WTC11 (cell line): ENCODE measurements at regions not wholly inside any gene's neighbourhood (a gene's known extent, or its start where the extent isn't known, plus 50 kb on each side); places are given as distances from the start of the nearest gene placed in this dataset.

Source experiments
- ATAC-seq: fragments of 200-7000 bp; cut with Tn5 transposase; 2 replicates; pipeline ENCODE4 v1.10.0; 2021; ENCODE audit warnings: mild to moderate bottlenecking, moderate library complexity
- CTCF ChIA-PET: fragments of 300-600 bp; sonication (Branson Sonifier 250); formaldehyde crosslinking; loops from one replicate; lab custom pipeline; 2021; ENCODE audit warnings: antibody characterized with exemption; lab: Charles Lee
- POLR2A ChIA-PET: fragments of 350-600 bp; sonication (Branson Sonifier 250); formaldehyde crosslinking; loops from one replicate; lab custom pipeline; 2021; ENCODE audit warnings: antibody characterized with exemption; lab: Charles Lee
- DNase-seq: peaks from one replicate; pipeline ENCODE4 v3.0.0; 2021; ENCODE audit warnings: low spot score
- H3K27ac Mint-ChIP-seq: 2 replicates; pipeline ENCODE4 v1.8.0; 2021; ENCODE audit warnings: mixed read lengths
- H3K27me3 Mint-ChIP-seq: 2 replicates; pipeline ENCODE4 v1.8.0; 2021; ENCODE audit warnings: low read depth, mild to moderate bottlenecking, moderate library complexity, mixed read lengths
- H3K36me3 Mint-ChIP-seq: 2 replicates; pipeline ENCODE4 v1.8.0; 2021; ENCODE audit warnings: mixed read lengths
- H3K4me1 Mint-ChIP-seq: 2 replicates; pipeline ENCODE4 v1.8.0; 2022; ENCODE audit warnings: mixed read lengths
- H3K4me3 Mint-ChIP-seq: 2 replicates; pipeline ENCODE4 v1.8.0; 2021; ENCODE audit warnings: mild to moderate bottlenecking, moderate library complexity, mixed read lengths
- H3K9me3 Mint-ChIP-seq: 2 replicates; pipeline ENCODE4 v1.8.0; 2021; ENCODE audit warnings: mixed read lengths
- CREB1 ChIP-seq: sonication (generic); formaldehyde crosslinking; IDR thresholded peaks from 2 replicates; pipeline ENCODE4 v1.8.0; 2023; ENCODE audit warnings: mild to moderate bottlenecking, missing genetic modification reagents
- CREM ChIP-seq: sonication (generic); formaldehyde crosslinking; IDR thresholded peaks from 2 replicates; pipeline ENCODE4 v1.8.1; 2022; ENCODE audit warnings: mild to moderate bottlenecking, missing genetic modification reagents, moderate library complexity
- ESRRA ChIP-seq: sonication (generic); formaldehyde crosslinking; IDR thresholded peaks from 2 replicates; pipeline ENCODE4 v1.8.1; 2022; ENCODE audit warnings: mild to moderate bottlenecking, missing genetic modification reagents, borderline replicate concordance
- GRHL2 ChIP-seq: fragments of 250-450 bp; sonication (Bioruptor Pico); IDR thresholded peaks from 2 replicates; pipeline ENCODE4 v1.8.0; 2022; ENCODE audit warnings: mild to moderate bottlenecking, moderate library complexity; ENCODE audit not compliant: insufficient replicate concordance, severe bottlenecking
- GTF2I ChIP-seq: fragments of 250-450 bp; sonication (Bioruptor Pico); conservative IDR thresholded peaks from 2 replicates; pipeline ENCODE4 v1.4.0; 2021; ENCODE audit warnings: mild to moderate bottlenecking
- JUN ChIP-seq: sonication (generic); formaldehyde crosslinking; IDR thresholded peaks from 2 replicates; pipeline ENCODE4 v1.8.0; 2023; ENCODE audit warnings: mild to moderate bottlenecking, missing genetic modification reagents
- KAT7 ChIP-seq: sonication (generic); formaldehyde crosslinking; IDR thresholded peaks from 2 replicates; pipeline ENCODE4 v1.8.1; 2023; ENCODE audit warnings: missing genetic modification reagents, mild to moderate bottlenecking, borderline replicate concordance
- NFATC4 ChIP-seq: fragments of 250-450 bp; sonication (Bioruptor Pico); IDR thresholded peaks from 2 replicates; pipeline ENCODE4 v1.9.0; 2021; ENCODE audit warnings: mild to moderate bottlenecking
- NFE2L1 ChIP-seq: sonication (generic); formaldehyde crosslinking; IDR thresholded peaks from 2 replicates; pipeline ENCODE4 v1.8.1; 2023; ENCODE audit warnings: missing genetic modification reagents
- RELA ChIP-seq: sonication (generic); formaldehyde crosslinking; IDR thresholded peaks from 2 replicates; pipeline ENCODE4 v1.8.1; 2022; ENCODE audit warnings: missing genetic modification reagents, mild to moderate bottlenecking, borderline replicate concordance
- SOX15 ChIP-seq: fragments of 250-450 bp; sonication (Bioruptor Pico); IDR thresholded peaks from 2 replicates; pipeline ENCODE4 v1.9.0; 2021; ENCODE audit warnings: mild to moderate bottlenecking
- TEAD4 ChIP-seq: sonication (generic); formaldehyde crosslinking; IDR thresholded peaks from 2 replicates; pipeline ENCODE4 v1.8.0; 2022; ENCODE audit warnings: mild to moderate bottlenecking, missing genetic modification reagents
- ZBTB21 ChIP-seq: sonication (generic); formaldehyde crosslinking; IDR thresholded peaks from 2 replicates; pipeline ENCODE4 v1.8.1; 2023; ENCODE audit warnings: mild to moderate bottlenecking, missing genetic modification reagents, borderline replicate concordance
- ZNF138 ChIP-seq: sonication (generic); formaldehyde crosslinking; conservative IDR thresholded peaks from 2 replicates; pipeline ENCODE4 v1.8.1; 2022; ENCODE audit warnings: mild to moderate bottlenecking, moderate library complexity, missing genetic modification reagents
- TF ChIP-seq, protein P1 (sequence below): sonication (generic); formaldehyde crosslinking; IDR thresholded peaks from 2 replicates; pipeline ENCODE4 v1.8.1; 2023; ENCODE audit warnings: mild to moderate bottlenecking, missing genetic modification reagents, borderline replicate concordance
- TF ChIP-seq, protein P2 (sequence below): sonication (generic); formaldehyde crosslinking; conservative IDR thresholded peaks from 2 replicates; pipeline ENCODE4 v1.8.1; 2023; ENCODE audit warnings: mild to moderate bottlenecking, low read depth, missing genetic modification reagents, moderate library complexity
- TF ChIP-seq, protein P3 (sequence below): sonication (generic); formaldehyde crosslinking; IDR thresholded peaks from 2 replicates; pipeline ENCODE4 v1.8.0; 2023; ENCODE audit warnings: missing genetic modification reagents, mild to moderate bottlenecking, borderline replicate concordance
- TF ChIP-seq, protein P4 (sequence below): sonication (generic); formaldehyde crosslinking; IDR thresholded peaks from 2 replicates; pipeline ENCODE4 v1.8.1; 2023; ENCODE audit warnings: mild to moderate bottlenecking, moderate library complexity, missing genetic modification reagents
- TF ChIP-seq, protein P5 (sequence below): fragments of 250-450 bp; sonication (Bioruptor Pico); IDR thresholded peaks from 2 replicates; pipeline ENCODE4 v1.9.0; 2021; ENCODE audit warnings: moderate library complexity, mild to moderate bottlenecking, inconsistent platforms, borderline replicate concordance
- TF ChIP-seq, protein P6 (sequence below): sonication (generic); formaldehyde crosslinking; IDR thresholded peaks from 2 replicates; pipeline ENCODE4 v1.8.1; 2023; ENCODE audit warnings: mild to moderate bottlenecking, missing genetic modification reagents, moderate library complexity
- TF ChIP-seq, protein P7 (sequence below): sonication (generic); formaldehyde crosslinking; IDR thresholded peaks from 2 replicates; pipeline ENCODE4 v1.8.1; 2023; ENCODE audit warnings: mild to moderate bottlenecking, missing genetic modification reagents, moderate library complexity
- TF ChIP-seq, protein P8 (sequence below): sonication (generic); formaldehyde crosslinking; IDR thresholded peaks from 2 replicates; pipeline ENCODE4 v1.8.0; 2023; ENCODE audit warnings: missing genetic modification reagents

DNA sequence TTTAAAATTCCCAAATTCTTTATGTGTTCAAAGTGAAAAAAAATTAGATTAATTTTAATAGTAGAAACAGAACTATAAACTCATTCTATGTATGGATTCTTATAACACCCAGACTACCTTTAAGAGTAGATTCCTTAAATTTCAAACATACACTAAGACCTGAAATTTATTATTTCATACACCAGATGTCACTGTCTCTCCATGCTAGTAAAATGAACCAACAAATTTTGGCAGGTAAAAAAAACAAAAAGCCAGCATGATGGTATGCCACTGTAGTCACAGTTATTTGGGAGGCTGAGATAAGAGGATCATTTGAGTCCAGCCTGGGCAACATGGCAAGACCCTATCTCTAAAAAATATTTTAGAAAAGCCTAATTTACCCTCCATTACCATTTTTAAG is 461.3 kb upstream of the NAALADL2 start:
- no peak for DNase-seq
- POLR2A ChIA-PET = no interaction called here

DNA sequence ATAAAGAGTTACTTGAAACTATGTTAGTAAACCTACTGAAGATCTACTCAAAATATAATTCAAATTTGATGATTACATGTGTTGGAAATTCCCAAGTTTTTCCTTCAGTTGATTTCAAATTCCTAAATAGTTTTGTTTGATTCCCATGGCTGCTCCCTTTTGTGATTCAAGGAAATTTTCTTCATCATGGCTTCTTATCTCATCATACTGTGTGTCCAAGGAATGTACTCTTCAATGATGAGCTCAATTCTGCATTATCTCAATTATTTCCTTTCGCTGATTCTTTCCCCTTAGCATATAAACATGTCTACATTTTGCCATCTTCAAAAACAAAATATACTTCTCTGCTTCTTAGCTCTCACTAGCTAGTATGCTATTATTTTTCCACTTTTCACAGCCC is 460.4 kb upstream of the NAALADL2 start:
- peaks cover 47% of the 10 kb centered on the region for H3K9me3 Mint-ChIP-seq
- DNase-seq (no peak), ATAC-seq (no peak)
- peaks cover 25% of the 10 kb centered on the region for H3K36me3 Mint-ChIP-seq
- CTCF ChIA-PET = no interaction called here
- no peak overlapping the region for H3K27ac Mint-ChIP-seq
- H3K27me3 Mint-ChIP-seq = no peaks in the 10 kb centered on the region
- no peaks in the 10 kb centered on the region for H3K4me1 Mint-ChIP-seq
- POLR2A ChIA-PET = no interaction called here
- H3K4me3 Mint-ChIP-seq = no peak overlapping the region
- TF ChIP-seq, protein P1, sequence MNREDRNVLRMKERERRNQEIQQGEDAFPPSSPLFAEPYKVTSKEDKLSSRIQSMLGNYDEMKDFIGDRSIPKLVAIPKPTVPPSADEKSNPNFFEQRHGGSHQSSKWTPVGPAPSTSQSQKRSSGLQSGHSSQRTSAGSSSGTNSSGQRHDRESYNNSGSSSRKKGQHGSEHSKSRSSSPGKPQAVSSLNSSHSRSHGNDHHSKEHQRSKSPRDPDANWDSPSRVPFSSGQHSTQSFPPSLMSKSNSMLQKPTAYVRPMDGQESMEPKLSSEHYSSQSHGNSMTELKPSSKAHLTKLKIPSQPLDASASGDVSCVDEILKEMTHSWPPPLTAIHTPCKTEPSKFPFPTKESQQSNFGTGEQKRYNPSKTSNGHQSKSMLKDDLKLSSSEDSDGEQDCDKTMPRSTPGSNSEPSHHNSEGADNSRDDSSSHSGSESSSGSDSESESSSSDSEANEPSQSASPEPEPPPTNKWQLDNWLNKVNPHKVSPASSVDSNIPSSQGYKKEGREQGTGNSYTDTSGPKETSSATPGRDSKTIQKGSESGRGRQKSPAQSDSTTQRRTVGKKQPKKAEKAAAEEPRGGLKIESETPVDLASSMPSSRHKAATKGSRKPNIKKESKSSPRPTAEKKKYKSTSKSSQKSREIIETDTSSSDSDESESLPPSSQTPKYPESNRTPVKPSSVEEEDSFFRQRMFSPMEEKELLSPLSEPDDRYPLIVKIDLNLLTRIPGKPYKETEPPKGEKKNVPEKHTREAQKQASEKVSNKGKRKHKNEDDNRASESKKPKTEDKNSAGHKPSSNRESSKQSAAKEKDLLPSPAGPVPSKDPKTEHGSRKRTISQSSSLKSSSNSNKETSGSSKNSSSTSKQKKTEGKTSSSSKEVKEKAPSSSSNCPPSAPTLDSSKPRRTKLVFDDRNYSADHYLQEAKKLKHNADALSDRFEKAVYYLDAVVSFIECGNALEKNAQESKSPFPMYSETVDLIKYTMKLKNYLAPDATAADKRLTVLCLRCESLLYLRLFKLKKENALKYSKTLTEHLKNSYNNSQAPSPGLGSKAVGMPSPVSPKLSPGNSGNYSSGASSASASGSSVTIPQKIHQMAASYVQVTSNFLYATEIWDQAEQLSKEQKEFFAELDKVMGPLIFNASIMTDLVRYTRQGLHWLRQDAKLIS = no peak
- TF ChIP-seq NFATC4 (CRISPR knock-in tag) = no peak
- TF ChIP-seq, protein P2, sequence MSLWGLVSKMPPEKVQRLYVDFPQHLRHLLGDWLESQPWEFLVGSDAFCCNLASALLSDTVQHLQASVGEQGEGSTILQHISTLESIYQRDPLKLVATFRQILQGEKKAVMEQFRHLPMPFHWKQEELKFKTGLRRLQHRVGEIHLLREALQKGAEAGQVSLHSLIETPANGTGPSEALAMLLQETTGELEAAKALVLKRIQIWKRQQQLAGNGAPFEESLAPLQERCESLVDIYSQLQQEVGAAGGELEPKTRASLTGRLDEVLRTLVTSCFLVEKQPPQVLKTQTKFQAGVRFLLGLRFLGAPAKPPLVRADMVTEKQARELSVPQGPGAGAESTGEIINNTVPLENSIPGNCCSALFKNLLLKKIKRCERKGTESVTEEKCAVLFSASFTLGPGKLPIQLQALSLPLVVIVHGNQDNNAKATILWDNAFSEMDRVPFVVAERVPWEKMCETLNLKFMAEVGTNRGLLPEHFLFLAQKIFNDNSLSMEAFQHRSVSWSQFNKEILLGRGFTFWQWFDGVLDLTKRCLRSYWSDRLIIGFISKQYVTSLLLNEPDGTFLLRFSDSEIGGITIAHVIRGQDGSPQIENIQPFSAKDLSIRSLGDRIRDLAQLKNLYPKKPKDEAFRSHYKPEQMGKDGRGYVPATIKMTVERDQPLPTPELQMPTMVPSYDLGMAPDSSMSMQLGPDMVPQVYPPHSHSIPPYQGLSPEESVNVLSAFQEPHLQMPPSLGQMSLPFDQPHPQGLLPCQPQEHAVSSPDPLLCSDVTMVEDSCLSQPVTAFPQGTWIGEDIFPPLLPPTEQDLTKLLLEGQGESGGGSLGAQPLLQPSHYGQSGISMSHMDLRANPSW (CRISPR knock-in tag) = no peak
- no peak for TF ChIP-seq KAT7 (CRISPR knock-in tag)
- TF ChIP-seq GRHL2 (CRISPR knock-in tag) = no peak
- no peak for TF ChIP-seq GTF2I (CRISPR knock-in tag)

More for the DNA sequence above, 461.3 kb upstream of the NAALADL2 start:
- Mint-ChIP-seq H3K27me3 (no peaks in the 10 kb centered on the region), H3K27ac (no peak overlapping the region), H3K4me1 (peaks cover under 1% of the 10 kb centered on the region; the same call in 1 of the 2 replicates), H3K9me3 (peaks cover 47% of the 10 kb centered on the region), H3K4me3 (no peak overlapping the region), H3K36me3 (peaks cover 25% of the 10 kb centered on the region)
- ATAC-seq = no peak
- no peak for TF ChIP-seq NFE2L1 (CRISPR knock-in tag)
- TF ChIP-seq CREB1 = no peak
- TF ChIP-seq, protein P3, sequence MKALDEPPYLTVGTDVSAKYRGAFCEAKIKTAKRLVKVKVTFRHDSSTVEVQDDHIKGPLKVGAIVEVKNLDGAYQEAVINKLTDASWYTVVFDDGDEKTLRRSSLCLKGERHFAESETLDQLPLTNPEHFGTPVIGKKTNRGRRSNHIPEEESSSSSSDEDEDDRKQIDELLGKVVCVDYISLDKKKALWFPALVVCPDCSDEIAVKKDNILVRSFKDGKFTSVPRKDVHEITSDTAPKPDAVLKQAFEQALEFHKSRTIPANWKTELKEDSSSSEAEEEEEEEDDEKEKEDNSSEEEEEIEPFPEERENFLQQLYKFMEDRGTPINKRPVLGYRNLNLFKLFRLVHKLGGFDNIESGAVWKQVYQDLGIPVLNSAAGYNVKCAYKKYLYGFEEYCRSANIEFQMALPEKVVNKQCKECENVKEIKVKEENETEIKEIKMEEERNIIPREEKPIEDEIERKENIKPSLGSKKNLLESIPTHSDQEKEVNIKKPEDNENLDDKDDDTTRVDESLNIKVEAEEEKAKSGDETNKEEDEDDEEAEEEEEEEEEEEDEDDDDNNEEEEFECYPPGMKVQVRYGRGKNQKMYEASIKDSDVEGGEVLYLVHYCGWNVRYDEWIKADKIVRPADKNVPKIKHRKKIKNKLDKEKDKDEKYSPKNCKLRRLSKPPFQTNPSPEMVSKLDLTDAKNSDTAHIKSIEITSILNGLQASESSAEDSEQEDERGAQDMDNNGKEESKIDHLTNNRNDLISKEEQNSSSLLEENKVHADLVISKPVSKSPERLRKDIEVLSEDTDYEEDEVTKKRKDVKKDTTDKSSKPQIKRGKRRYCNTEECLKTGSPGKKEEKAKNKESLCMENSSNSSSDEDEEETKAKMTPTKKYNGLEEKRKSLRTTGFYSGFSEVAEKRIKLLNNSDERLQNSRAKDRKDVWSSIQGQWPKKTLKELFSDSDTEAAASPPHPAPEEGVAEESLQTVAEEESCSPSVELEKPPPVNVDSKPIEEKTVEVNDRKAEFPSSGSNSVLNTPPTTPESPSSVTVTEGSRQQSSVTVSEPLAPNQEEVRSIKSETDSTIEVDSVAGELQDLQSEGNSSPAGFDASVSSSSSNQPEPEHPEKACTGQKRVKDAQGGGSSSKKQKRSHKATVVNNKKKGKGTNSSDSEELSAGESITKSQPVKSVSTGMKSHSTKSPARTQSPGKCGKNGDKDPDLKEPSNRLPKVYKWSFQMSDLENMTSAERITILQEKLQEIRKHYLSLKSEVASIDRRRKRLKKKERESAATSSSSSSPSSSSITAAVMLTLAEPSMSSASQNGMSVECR = no peak
- no peak for TF ChIP-seq JUN
- no peak for TF ChIP-seq SOX15 (CRISPR knock-in tag)
- no peak for TF ChIP-seq TEAD4 (CRISPR knock-in tag)
- no peak for TF ChIP-seq CREM (CRISPR knock-in tag)
- TF ChIP-seq ZNF138 (CRISPR knock-in tag) = no peak
- TF ChIP-seq, protein P4, sequence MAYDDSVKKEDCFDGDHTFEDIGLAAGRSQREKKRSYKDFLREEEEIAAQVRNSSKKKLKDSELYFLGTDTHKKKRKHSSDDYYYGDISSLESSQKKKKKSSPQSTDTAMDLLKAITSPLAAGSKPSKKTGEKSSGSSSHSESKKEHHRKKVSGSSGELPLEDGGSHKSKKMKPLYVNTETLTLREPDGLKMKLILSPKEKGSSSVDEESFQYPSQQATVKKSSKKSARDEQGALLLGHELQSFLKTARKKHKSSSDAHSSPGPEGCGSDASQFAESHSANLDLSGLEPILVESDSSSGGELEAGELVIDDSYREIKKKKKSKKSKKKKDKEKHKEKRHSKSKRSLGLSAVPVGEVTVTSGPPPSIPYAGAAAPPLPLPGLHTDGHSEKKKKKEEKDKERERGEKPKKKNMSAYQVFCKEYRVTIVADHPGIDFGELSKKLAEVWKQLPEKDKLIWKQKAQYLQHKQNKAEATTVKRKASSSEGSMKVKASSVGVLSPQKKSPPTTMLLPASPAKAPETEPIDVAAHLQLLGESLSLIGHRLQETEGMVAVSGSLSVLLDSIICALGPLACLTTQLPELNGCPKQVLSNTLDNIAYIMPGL (CRISPR knock-in tag) = no peak
- TF ChIP-seq, protein P5, sequence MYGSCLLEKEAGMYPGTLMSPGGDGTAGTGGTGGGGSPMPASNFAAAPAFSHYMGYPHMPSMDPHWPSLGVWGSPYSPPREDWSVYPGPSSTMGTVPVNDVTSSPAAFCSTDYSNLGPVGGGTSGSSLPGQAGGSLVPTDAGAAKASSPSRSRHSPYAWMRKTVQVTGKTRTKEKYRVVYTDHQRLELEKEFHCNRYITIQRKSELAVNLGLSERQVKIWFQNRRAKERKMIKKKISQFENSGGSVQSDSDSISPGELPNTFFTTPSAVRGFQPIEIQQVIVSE (CRISPR knock-in tag) = no peak
- no peak for TF ChIP-seq ZBTB21
- TF ChIP-seq RELA (CRISPR knock-in tag) = no peak
- no peak for TF ChIP-seq ESRRA
- TF ChIP-seq, protein P6, sequence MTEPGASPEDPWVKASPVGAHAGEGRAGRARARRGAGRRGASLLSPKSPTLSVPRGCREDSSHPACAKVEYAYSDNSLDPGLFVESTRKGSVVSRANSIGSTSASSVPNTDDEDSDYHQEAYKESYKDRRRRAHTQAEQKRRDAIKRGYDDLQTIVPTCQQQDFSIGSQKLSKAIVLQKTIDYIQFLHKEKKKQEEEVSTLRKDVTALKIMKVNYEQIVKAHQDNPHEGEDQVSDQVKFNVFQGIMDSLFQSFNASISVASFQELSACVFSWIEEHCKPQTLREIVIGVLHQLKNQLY (CRISPR knock-in tag) = no peak
- TF ChIP-seq, protein P7, sequence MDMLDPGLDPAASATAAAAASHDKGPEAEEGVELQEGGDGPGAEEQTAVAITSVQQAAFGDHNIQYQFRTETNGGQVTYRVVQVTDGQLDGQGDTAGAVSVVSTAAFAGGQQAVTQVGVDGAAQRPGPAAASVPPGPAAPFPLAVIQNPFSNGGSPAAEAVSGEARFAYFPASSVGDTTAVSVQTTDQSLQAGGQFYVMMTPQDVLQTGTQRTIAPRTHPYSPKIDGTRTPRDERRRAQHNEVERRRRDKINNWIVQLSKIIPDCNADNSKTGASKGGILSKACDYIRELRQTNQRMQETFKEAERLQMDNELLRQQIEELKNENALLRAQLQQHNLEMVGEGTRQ (CRISPR knock-in tag) = no peak
- TF ChIP-seq, protein P8, sequence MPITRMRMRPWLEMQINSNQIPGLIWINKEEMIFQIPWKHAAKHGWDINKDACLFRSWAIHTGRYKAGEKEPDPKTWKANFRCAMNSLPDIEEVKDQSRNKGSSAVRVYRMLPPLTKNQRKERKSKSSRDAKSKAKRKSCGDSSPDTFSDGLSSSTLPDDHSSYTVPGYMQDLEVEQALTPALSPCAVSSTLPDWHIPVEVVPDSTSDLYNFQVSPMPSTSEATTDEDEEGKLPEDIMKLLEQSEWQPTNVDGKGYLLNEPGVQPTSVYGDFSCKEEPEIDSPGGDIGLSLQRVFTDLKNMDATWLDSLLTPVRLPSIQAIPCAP = no peak
- CTCF ChIA-PET = no interaction called here
